IMR-90 (cell line): ENCODE measurements at regions not wholly inside any gene's neighbourhood (a gene's known extent, or its start where the extent isn't known, plus 50 kb on each side); places are given as distances from the start of the nearest gene placed in this dataset.
A peak's percentile ranks its signal among the peaks of the same experiment; 100 is the strongest.

ENCODE experiments used
- ATAC-seq: fragments of 200-7000 bp; cut with Tn5 transposase; 2 replicates; pipeline ENCODE4 v1.9.1; 2020; ENCODE audit warnings: low read depth, mild to moderate bottlenecking, moderate library complexity
- BruUV-seq: library from RNA; stranded (reverse); fragments of 400-500 nt; replicated peaks from 2 replicates; lab custom pipeline; 2021; lab: Mats Ljungman, UMichigan
- CTCF ChIA-PET: fragments of 300-600 bp; formaldehyde crosslinking; extraction: SDS; loops from one replicate; lab custom pipeline; 2021; ENCODE audit warnings: antibody characterized with exemption; lab: Yijun Ruan, JAX
- POLR2A ChIA-PET: fragments of 300-600 bp; sonication (Branson Sonifier 250); formaldehyde crosslinking; loops from one replicate; lab custom pipeline; 2022; ENCODE audit warnings: antibody characterized with exemption; ENCODE audit not compliant: unreplicated experiment; lab: Charles Lee
- DNase-seq: peaks from one replicate; pipeline ENCODE4 v3.0.0; 2013
- H2AFZ ChIP-seq: replicated peaks from 2 replicates; pipeline ENCODE3; 2013; ENCODE audit warnings: low read length, mild to moderate bottlenecking; ENCODE audit not compliant: poor library complexity
- H2AK5ac ChIP-seq: 2 replicates; pipeline ENCODE4 v1.6.1; 2013; ENCODE audit warnings: low read depth, low read length, inconsistent platforms
- H2AK9ac ChIP-seq: replicated peaks from 2 replicates; pipeline ENCODE3; 2013; ENCODE audit warnings: mild to moderate bottlenecking, low read depth, low read length, moderate library complexity; ENCODE audit not compliant: poor library complexity
- H2BK120ac ChIP-seq: 2 replicates; pipeline ENCODE4 v1.6.1; 2013; ENCODE audit warnings: low read depth, low read length, inconsistent platforms
- H2BK15ac ChIP-seq: 3 replicates; pipeline ENCODE4 v1.6.1; 2013; ENCODE audit warnings: low read depth, low read length, inconsistent platforms
- H2BK20ac ChIP-seq: 2 replicates; pipeline ENCODE4 v1.6.1; 2013; ENCODE audit warnings: low read depth, mild to moderate bottlenecking, inconsistent platforms, low read length, moderate library complexity
- H2BK5ac ChIP-seq: 2 replicates; pipeline ENCODE4 v1.6.1; 2013; ENCODE audit warnings: mild to moderate bottlenecking, low read depth, low read length, inconsistent platforms; ENCODE audit not compliant: poor library complexity, severe bottlenecking
- H3K14ac ChIP-seq: replicated peaks from 2 replicates; pipeline ENCODE4 v1.6.1; 2013; ENCODE audit warnings: low read depth, low read length, inconsistent platforms
- H3K18ac ChIP-seq: 2 replicates; pipeline ENCODE4 v1.6.1; 2013; ENCODE audit warnings: low read depth, low read length, control low read depth
- H3K23ac ChIP-seq: 2 replicates; pipeline ENCODE4 v1.6.1; 2013; ENCODE audit warnings: low read depth, low read length, inconsistent platforms
- H3K27ac ChIP-seq: 2 replicates; pipeline ENCODE4 v1.5.1; 2013; ENCODE audit warnings: mild to moderate bottlenecking, control low read depth, low read length; ENCODE audit not compliant: insufficient read depth
- H3K27me3 ChIP-seq: 2 replicates; pipeline ENCODE4 v1.6.1; 2013; ENCODE audit warnings: low read length; ENCODE audit not compliant: control insufficient read depth, insufficient read depth
- H3K36me3 ChIP-seq: 2 replicates; pipeline ENCODE4 v1.6.1; 2013; ENCODE audit warnings: low read length, mixed read lengths; ENCODE audit not compliant: control insufficient read depth, insufficient read depth
- H3K4ac ChIP-seq: 2 replicates; pipeline ENCODE4 v1.6.1; 2013; ENCODE audit warnings: low read depth, low read length, inconsistent platforms
- H3K4me1 ChIP-seq: 2 replicates; pipeline ENCODE4 v1.6.1; 2013; ENCODE audit warnings: low read length, mixed read lengths; ENCODE audit not compliant: control insufficient read depth, insufficient read depth
- H3K4me2 ChIP-seq: 2 replicates; pipeline ENCODE4 v1.6.1; 2013; ENCODE audit warnings: low read depth, mild to moderate bottlenecking, control low read depth, low read length, moderate library complexity
- H3K4me3 ChIP-seq: 2 replicates; pipeline ENCODE4 v1.5.1; 2013; ENCODE audit warnings: low read depth, mild to moderate bottlenecking, control low read depth, low read length, moderate library complexity; ENCODE audit not compliant: insufficient read depth
- H3K56ac ChIP-seq: 2 replicates; pipeline ENCODE4 v1.6.1; 2013; ENCODE audit warnings: low read length, inconsistent platforms; ENCODE audit not compliant: insufficient read depth; ENCODE audit errors: extremely low read depth
- H3K79me1 ChIP-seq, 2 experiments: 2 replicates each; pipeline ENCODE4 v1.6.1; 2013; ENCODE audit warnings: low read length in 2 of 2, inconsistent platforms in 1 of 2, low read depth in 1 of 2
- H3K9ac ChIP-seq: 2 replicates; pipeline ENCODE4 v1.6.1; 2013; ENCODE audit warnings: low read depth, low read length, control low read depth
- H3K9me1 ChIP-seq: 2 replicates; pipeline ENCODE4 v1.6.1; 2013; ENCODE audit warnings: low read length, inconsistent platforms; ENCODE audit not compliant: insufficient read depth
- H3K9me3 ChIP-seq: 2 replicates; pipeline ENCODE4 v1.6.1; 2013; ENCODE audit warnings: low read length; ENCODE audit not compliant: control insufficient read depth, insufficient read depth
- H4K20me1 ChIP-seq: 2 replicates; pipeline ENCODE4 v1.6.1; 2013; ENCODE audit warnings: low read length, inconsistent platforms; ENCODE audit not compliant: insufficient read depth
- H4K5ac ChIP-seq: 2 replicates; pipeline ENCODE4 v1.6.1; 2013; ENCODE audit warnings: mild to moderate bottlenecking, low read depth, low read length, control low read depth
- H4K8ac ChIP-seq, 2 experiments: 2 replicates each; pipeline ENCODE4 v1.6.1; 2013; ENCODE audit warnings: low read depth in 2 of 2, low read length in 2 of 2, control low read depth in 1 of 2, inconsistent platforms in 1 of 2
- H4K91ac ChIP-seq: 2 replicates; pipeline ENCODE4 v1.6.1; 2013; ENCODE audit warnings: low read depth, low read length, inconsistent platforms; ENCODE audit not compliant: insufficient read depth
- MAFK ChIP-seq: IDR thresholded peaks from 2 replicates; pipeline ENCODE4 v1.6.1; 2012; ENCODE audit warnings: low read depth, low read length, improper control_type of control experiment
- NFE2L2 ChIP-seq: fragments of 150-350 bp; IDR thresholded peaks from 2 replicates; pipeline ENCODE4 v1.6.1; 2016; ENCODE audit warnings: low read depth, mild to moderate bottlenecking, low read length
- RCOR1 ChIP-seq: IDR thresholded peaks from 2 replicates; pipeline ENCODE4 v1.6.1; 2012; ENCODE audit warnings: mild to moderate bottlenecking, low read length, improper control_type of control experiment; ENCODE audit not compliant: insufficient replicate concordance
- WGBS, 2 experiments: methylation state at CpG; one replicate each; pipeline versions ENCODE4 v1.1.5 to v1.1.7; 2013; ENCODE audit warnings: missing lambda C conversion rate in 2 of 2; ENCODE audit not compliant: insufficient read length in 1 of 2; ENCODE audit errors: extremely low coverage in 2 of 2; 5-methylcytosine and 5-hydroxymethylcytosine counted together
- dilution Hi-C: fragments of 300-500 bp; cut with HindIII; formaldehyde crosslinking; loops from one replicate; pipeline ENCODE4 v1.14.3; 2018; ENCODE audit warnings: low sequenced_read_pairs; ENCODE audit not compliant: unreplicated experiment
- in situ Hi-C: fragments of 300-500 bp; cut with MboI; formaldehyde crosslinking; loops from 3 replicates; pipeline ENCODE4 v1.14.3; 2019; ENCODE audit warnings: low sequenced_read_pairs, inconsistent platforms, mixed read lengths
- intact Hi-C: fragments of 100-400 bp; cut with micrococcal nuclease; formaldehyde crosslinking; loops from 2 replicates; pipeline ENCODE4 v1.10.0; 2022

- ChIA-PET POLR2A (no interaction called here), CTCF (interaction anchor here (0.6 kb wide), 1 partner anchor 435 kb away, joined by 3 read pairs; no protein-coding TSS in a partner anchor)
- H3K9me1 ChIP-seq: no peaks in the 10 kb centered on the region
- no peaks in the 10 kb centered on the region for H3K27me3 ChIP-seq
- H3K4me2 ChIP-seq: no peak overlapping the region
- TF ChIP-seq MAFK (peak; percentile 99), NFE2L2 (no peak), RCOR1 (no peak)
- no peak overlapping the region for H2AK9ac ChIP-seq
- H3K18ac ChIP-seq: no peak overlapping the region
- H2BK15ac ChIP-seq: no peak overlapping the region
- no peak overlapping the region for H2BK20ac ChIP-seq
- no peaks in the 10 kb centered on the region for H3K79me1 ChIP-seq
- H3K23ac ChIP-seq: no peak overlapping the region
- H2BK120ac ChIP-seq: no peak overlapping the region
- intact Hi-C loops: no loop called here
- H2BK5ac ChIP-seq: no peak overlapping the region
- H3K14ac ChIP-seq: no peak overlapping the region
- no TSS peak for BruUV-seq
- no CpG with 5 or more reads among the region's 2 CpGs for WGBS, 2 experiments
- H3K9me3 ChIP-seq: no peaks in the 10 kb centered on the region
- no peak overlapping the region for H2AFZ ChIP-seq
- DNase-seq (no peak), ATAC-seq (no peak)
- no peak overlapping the region for H3K4ac ChIP-seq
- dilution Hi-C loops: no loop called here
- H3K36me3 ChIP-seq: no peaks in the 10 kb centered on the region
- no peak overlapping the region for H3K9ac ChIP-seq
- no peak overlapping the region for H4K5ac ChIP-seq
- in situ Hi-C loops: no loop called here
- H2AK5ac ChIP-seq: no peak overlapping the region
- no peaks in the 10 kb centered on the region for H4K20me1 ChIP-seq
- H4K8ac ChIP-seq: no peak overlapping the region
- no peak overlapping the region for H3K56ac ChIP-seq
- no peaks in the 10 kb centered on the region for H3K4me1 ChIP-seq
- H3K4me3 ChIP-seq: no peak overlapping the region
- H4K91ac ChIP-seq: no peak overlapping the region
- H3K27ac ChIP-seq: no peak overlapping the region
Measured at GRCh38 chr18:67715567-67715966, 199.0 kb upstream of the DSEL start.
